OCI-LY3 (cell line): ENCODE measurements at regions not wholly inside any gene's neighbourhood (a gene's known extent, or its start where the extent isn't known, plus 50 kb on each side); places are given as distances from the start of the nearest gene placed in this dataset.

Source experiments
- H2AFZ ChIP-seq: fragments of 200-600, 300-600 bp; shearing (Covaris generic); 2 replicates; pipeline ENCODE4 v1.6.0; 2014; ENCODE audit warnings: antibody characterized with exemption, low read depth, low read length
- H3K27ac ChIP-seq: fragments of 200-600, 300-600 bp; sonication (generic); 2 replicates; pipeline ENCODE4 v1.5.1; 2014; ENCODE audit warnings: mild to moderate bottlenecking, low read length, moderate library complexity, mixed read lengths
- H3K27me3 ChIP-seq: fragments of 200-600, 300-600 bp; sonication (generic); 2 replicates; pipeline ENCODE4 v1.6.1; 2014; ENCODE audit warnings: low read depth, low read length, mixed read lengths
- H3K36me3 ChIP-seq: fragments of 200-600, 300-600 bp; sonication (generic); replicated peaks from 2 replicates; pipeline ENCODE3; 2014; ENCODE audit warnings: low read depth, low read length, mixed read lengths
- H3K4me1 ChIP-seq: fragments of 300-600, 200-600 bp; sonication (generic); 2 replicates; pipeline ENCODE4 v1.6.1; 2014; ENCODE audit warnings: low read length, mixed read lengths
- H3K4me2 ChIP-seq: fragments of 200-600, 300-600 bp; sonication (generic); 2 replicates; pipeline ENCODE4 v1.6.1; 2014; ENCODE audit warnings: low read length, mixed read lengths
- H3K4me3 ChIP-seq: fragments of 300-600, 200-600 bp; sonication (generic); 2 replicates; pipeline ENCODE4 v1.5.1; 2014; ENCODE audit warnings: antibody characterized with exemption, mild to moderate bottlenecking, low read length, moderate library complexity
- H3K79me2 ChIP-seq: fragments of 300-600, 200-600 bp; shearing (Covaris generic); 2 replicates; pipeline ENCODE4 v1.6.1; 2014; ENCODE audit warnings: mild to moderate bottlenecking, low read length, mixed read lengths
- H3K9ac ChIP-seq: fragments of 300-600, 200-600 bp; shearing (Covaris generic); 2 replicates; pipeline ENCODE4 v1.6.0; 2014; ENCODE audit warnings: mild to moderate bottlenecking, low read length, moderate library complexity
- H3K9me3 ChIP-seq: fragments of 200-600, 300-600 bp; shearing (Covaris generic); 2 replicates; pipeline ENCODE4 v1.6.1; 2014; ENCODE audit warnings: low read length, mixed read lengths; ENCODE audit not compliant: insufficient read depth
- H4K20me1 ChIP-seq: fragments of 200-600, 300-600 bp; sonication (generic); 2 replicates; pipeline ENCODE4 v1.6.1; 2016; ENCODE audit warnings: low read length, mixed read lengths; ENCODE audit not compliant: insufficient read depth
- CTCF ChIP-seq: fragments of 200-600, 300-600 bp; sonication (generic); IDR thresholded peaks from 2 replicates; pipeline ENCODE4 v1.5.1; 2014; ENCODE audit warnings: antibody characterized with exemption, low read length, low read depth
- EZH2phosphoT487 ChIP-seq: fragments of 200-600 bp; shearing (Covaris generic); IDR thresholded peaks from 2 replicates; pipeline ENCODE4 v1.6.1; 2018; ENCODE audit warnings: antibody characterized with exemption, mixed run types, low read depth

GRCh38 chrX:40452031-40452430, 128.7 kb upstream of the ATP6AP2 start:
- no peak overlapping the region for H2AFZ ChIP-seq
- H3K36me3 ChIP-seq, result no peaks in the 10 kb centered on the region
- H3K9me3 ChIP-seq, result no peaks in the 10 kb centered on the region
- H3K79me2 ChIP-seq, result no peaks in the 10 kb centered on the region
- no peaks in the 10 kb centered on the region for H3K4me1 ChIP-seq
- no peaks in the 10 kb centered on the region for H4K20me1 ChIP-seq
- no peak overlapping the region for H3K9ac ChIP-seq
- no peak overlapping the region for H3K4me2 ChIP-seq
- no peak overlapping the region for H3K27ac ChIP-seq
- TF ChIP-seq CTCF, result no peak
- TF ChIP-seq EZH2phosphoT487, result no peak
- no peaks in the 10 kb centered on the region for H3K27me3 ChIP-seq
- H3K4me3 ChIP-seq, result no peak overlapping the region

GRCh38 chrX:40449956-40450706, 130.6 kb upstream of the ATP6AP2 start:
- Histone ChIP-seq H3K4me2 (no peak overlapping the region), H3K36me3 (no peaks in the 10 kb centered on the region)
- TF ChIP-seq CTCF (no peak), EZH2phosphoT487 (no peak)

GRCh38 chrX:40449396-40449795, 131.4 kb upstream of the ATP6AP2 start:
- Histone ChIP-seq H3K4me3 (no peak overlapping the region), H3K79me2 (no peaks in the 10 kb centered on the region), H3K9me3 (no peaks in the 10 kb centered on the region), H3K9ac (no peak overlapping the region), H3K4me1 (no peaks in the 10 kb centered on the region), H3K27me3 (no peaks in the 10 kb centered on the region), H4K20me1 (no peaks in the 10 kb centered on the region), H3K36me3 (no peaks in the 10 kb centered on the region), H3K4me2 (no peak overlapping the region), H3K27ac (no peak overlapping the region), H2AFZ (no peak overlapping the region)
- TF ChIP-seq EZH2phosphoT487 (no peak), CTCF (no peak)

More at GRCh38 chrX:40449956-40450706, 130.6 kb upstream of the ATP6AP2 start:
- Histone ChIP-seq H3K27ac (no peak overlapping the region), H4K20me1 (no peaks in the 10 kb centered on the region), H2AFZ (no peak overlapping the region), H3K9me3 (no peaks in the 10 kb centered on the region), H3K4me1 (no peaks in the 10 kb centered on the region), H3K27me3 (no peaks in the 10 kb centered on the region), H3K9ac (no peak overlapping the region), H3K79me2 (no peaks in the 10 kb centered on the region), H3K4me3 (no peak overlapping the region)

GRCh38 chrX:40448793-40449192, 132.0 kb upstream of the ATP6AP2 start:
- H3K27me3 ChIP-seq, result no peaks in the 10 kb centered on the region
- TF ChIP-seq EZH2phosphoT487 (no peak), CTCF (no peak)
- no peaks in the 10 kb centered on the region for H3K9me3 ChIP-seq
- no peaks in the 10 kb centered on the region for H4K20me1 ChIP-seq
- H3K4me2 ChIP-seq, result no peak overlapping the region
- no peak overlapping the region for H3K27ac ChIP-seq
- no peaks in the 10 kb centered on the region for H3K4me1 ChIP-seq
- H3K4me3 ChIP-seq, result no peak overlapping the region
- H3K9ac ChIP-seq, result no peak overlapping the region
- H3K36me3 ChIP-seq, result no peaks in the 10 kb centered on the region
- no peak overlapping the region for H2AFZ ChIP-seq
- no peaks in the 10 kb centered on the region for H3K79me2 ChIP-seq
